Fibroblast of the aortic adventitia (primary cell): ENCODE measurements at regions not wholly inside any gene's neighbourhood (a gene's known extent, or its start where the extent isn't known, plus 50 kb on each side); places are given as distances from the start of the nearest gene placed in this dataset.

ENCODE experiments used
- DNase-seq: peaks from one replicate; pipeline ENCODE4 v3.0.0-alpha.2; 2010; ENCODE audit warnings: low read depth
- H3K4me3 ChIP-seq: 2 replicates; pipeline ENCODE4 v1.5.1; 2011; ENCODE audit warnings: low read depth, mild to moderate bottlenecking, control low read depth, low read length, moderate library complexity
- TF ChIP-seq, protein P1 (sequence below): IDR thresholded peaks from 2 replicates; pipeline ENCODE4 v1.5.1; 2011; ENCODE audit warnings: mild to moderate bottlenecking, low read length, control low read depth, inconsistent platforms; ENCODE audit not compliant: insufficient read depth

DNA sequence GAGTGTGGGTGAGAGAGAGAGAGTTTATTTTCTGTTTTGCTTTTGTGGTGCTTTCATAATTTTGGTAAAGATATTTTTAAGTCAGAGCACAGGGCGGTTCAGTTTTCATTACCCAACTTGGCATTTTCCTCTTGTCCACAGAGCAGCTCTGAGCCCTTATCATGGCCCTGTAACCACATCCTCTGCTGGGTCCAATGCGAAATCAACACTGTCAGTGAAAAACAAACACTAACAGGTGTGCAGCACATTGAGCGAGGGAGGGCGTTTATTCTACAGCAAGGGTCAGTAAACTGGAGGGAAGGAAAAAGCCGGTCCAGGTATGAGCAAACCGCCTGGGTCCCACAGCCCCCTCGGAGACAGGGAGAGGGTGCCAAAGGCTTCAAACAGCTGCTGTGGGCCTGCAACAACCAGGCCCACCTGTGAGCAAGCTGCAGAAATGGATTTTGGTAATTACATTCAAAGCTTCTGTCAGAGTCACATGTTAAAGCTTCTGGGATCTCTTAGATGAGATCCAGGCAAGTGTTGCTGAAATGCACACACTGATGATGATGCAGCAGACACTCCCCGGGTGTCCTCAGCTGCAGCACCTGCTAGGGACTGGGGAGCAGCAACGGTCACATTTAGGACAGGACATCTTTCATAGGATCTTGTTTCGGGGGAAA lies 132.7 kb upstream of the DYRK2 start:
- no peak for DNase-seq
- H3K4me3 ChIP-seq = no peak overlapping the region
- TF ChIP-seq, protein P1, sequence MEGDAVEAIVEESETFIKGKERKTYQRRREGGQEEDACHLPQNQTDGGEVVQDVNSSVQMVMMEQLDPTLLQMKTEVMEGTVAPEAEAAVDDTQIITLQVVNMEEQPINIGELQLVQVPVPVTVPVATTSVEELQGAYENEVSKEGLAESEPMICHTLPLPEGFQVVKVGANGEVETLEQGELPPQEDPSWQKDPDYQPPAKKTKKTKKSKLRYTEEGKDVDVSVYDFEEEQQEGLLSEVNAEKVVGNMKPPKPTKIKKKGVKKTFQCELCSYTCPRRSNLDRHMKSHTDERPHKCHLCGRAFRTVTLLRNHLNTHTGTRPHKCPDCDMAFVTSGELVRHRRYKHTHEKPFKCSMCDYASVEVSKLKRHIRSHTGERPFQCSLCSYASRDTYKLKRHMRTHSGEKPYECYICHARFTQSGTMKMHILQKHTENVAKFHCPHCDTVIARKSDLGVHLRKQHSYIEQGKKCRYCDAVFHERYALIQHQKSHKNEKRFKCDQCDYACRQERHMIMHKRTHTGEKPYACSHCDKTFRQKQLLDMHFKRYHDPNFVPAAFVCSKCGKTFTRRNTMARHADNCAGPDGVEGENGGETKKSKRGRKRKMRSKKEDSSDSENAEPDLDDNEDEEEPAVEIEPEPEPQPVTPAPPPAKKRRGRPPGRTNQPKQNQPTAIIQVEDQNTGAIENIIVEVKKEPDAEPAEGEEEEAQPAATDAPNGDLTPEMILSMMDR = no peak

GRCh38 chr12:67517181-67517887 lies 131.2 kb upstream of the DYRK2 start:
- DNase-seq = peak; percentile 68
- H3K4me3 ChIP-seq = no peak overlapping the region
- TF ChIP-seq, protein P1 = no peak

GRCh38 chr12:67519484-67520433 lies 128.8 kb upstream of the DYRK2 start:
- TF ChIP-seq, protein P1 = no peak
- no peak overlapping the region for H3K4me3 ChIP-seq
- no peak for DNase-seq

- H3K4me3 ChIP-seq = no peak overlapping the region
- TF ChIP-seq, protein P1 = no peak
- DNase-seq = no peak
Measured at GRCh38 chr12:67520606-67521005, 127.9 kb upstream of the DYRK2 start.

DNA sequence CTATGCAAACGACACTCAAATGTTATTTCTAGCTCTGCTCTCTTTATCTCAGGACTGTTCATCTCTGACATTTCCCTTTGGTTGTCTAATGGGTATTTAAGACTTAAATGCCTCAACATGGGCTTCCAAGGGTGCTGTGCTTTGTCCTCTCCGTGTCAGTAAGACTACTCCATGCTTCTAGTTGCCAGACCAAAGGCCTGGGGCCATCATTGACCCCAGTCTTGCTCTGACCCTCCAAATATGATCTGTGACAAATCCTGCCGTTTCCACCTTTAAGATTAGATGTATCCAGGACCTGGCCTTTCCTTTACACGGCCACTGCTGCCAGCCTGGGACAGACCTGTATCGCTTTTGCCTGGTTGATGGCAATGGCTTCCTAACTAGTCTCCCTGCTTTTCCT lies 126.3 kb upstream of the DYRK2 start:
- no peak for DNase-seq

GRCh38 chr12:67523538-67523937 lies 125.0 kb upstream of the DYRK2 start:
- no peak overlapping the region for H3K4me3 ChIP-seq
- DNase-seq = no peak
- TF ChIP-seq, protein P1 = no peak

More for the DNA sequence above, 126.3 kb upstream of the DYRK2 start:
- H3K4me3 ChIP-seq = no peak overlapping the region
- TF ChIP-seq, protein P1 = no peak
